ENCODE measurements at regions not wholly inside any gene's neighbourhood (a gene's known extent, or its start where the extent isn't known, plus 50 kb on each side); places are given as distances from the start of the nearest gene placed in this dataset.

GRCh38 chr5:120037451-120037850 lies 408.1 kb downstream of the FAM170A start:
- Mint-ChIP-seq H3K4me3 (ENCODE audit: low read depth, unreplicated experiment) (no peak overlapping the region), H3K27ac (ENCODE audit: unreplicated experiment) (no peak overlapping the region), H3K27me3 (ENCODE audit: unreplicated experiment) (no peaks in the 10 kb centered on the region), H3K4me1 (ENCODE audit: low read depth, unreplicated experiment) (no peaks in the 10 kb centered on the region), H3K9me3 (ENCODE audit: low read depth, unreplicated experiment) (peaks cover 5% of the 10 kb centered on the region), H3K36me3 (ENCODE audit: insufficient read depth, unreplicated experiment) (no peaks in the 10 kb centered on the region)
- TF ChIP-seq CTCF (IDR thresholded peaks at IDR 0.05; ENCODE audit: unreplicated experiment) = no peak
- intact Hi-C loops (cut with micrococcal nuclease; ENCODE audit: unreplicated experiment) = no loop called here
- DNase-seq = no peak
- BruUV-seq (replicated peaks) = no TSS peak
- CTCF ChIA-PET = no interaction called here

GRCh38 chr5:120039111-120039510 lies 409.8 kb downstream of the FAM170A start:
- intact Hi-C loops (cut with micrococcal nuclease; ENCODE audit: unreplicated experiment) = no loop called here

DNA sequence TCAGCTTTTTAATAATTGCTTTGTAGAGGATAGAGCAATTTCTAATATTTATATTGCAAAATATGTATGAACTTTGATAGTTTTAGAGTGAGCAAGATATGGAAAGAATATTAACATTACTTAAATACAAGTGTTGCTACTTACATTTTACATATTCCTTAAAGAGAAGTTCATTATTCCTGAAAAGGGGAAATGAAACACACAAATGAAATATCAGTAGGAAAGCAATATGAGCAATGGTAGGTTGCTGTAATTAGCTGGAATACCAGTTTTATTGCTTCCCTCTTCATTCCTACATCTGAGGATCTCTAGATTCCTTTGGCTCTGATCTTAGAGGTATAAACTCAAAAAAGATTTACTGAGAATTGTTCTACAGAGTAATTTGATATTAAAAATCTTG lies 414.1 kb downstream of the FAM170A start:
- no peaks in the 10 kb centered on the region for H3K4me1 Mint-ChIP-seq (ENCODE audit: low read depth, unreplicated experiment)
- no peaks in the 10 kb centered on the region for H3K36me3 Mint-ChIP-seq (ENCODE audit: insufficient read depth, unreplicated experiment)
- no TSS peak for BruUV-seq (replicated peaks)
- no peaks in the 10 kb centered on the region for H3K27me3 Mint-ChIP-seq (ENCODE audit: unreplicated experiment)
- H3K9me3 Mint-ChIP-seq (ENCODE audit: low read depth, unreplicated experiment) = no peaks in the 10 kb centered on the region
- intact Hi-C loops (cut with micrococcal nuclease; ENCODE audit: unreplicated experiment) = no loop called here
- no peak overlapping the region for H3K27ac Mint-ChIP-seq (ENCODE audit: unreplicated experiment)
- CTCF ChIA-PET = no interaction called here
- H3K4me3 Mint-ChIP-seq (ENCODE audit: low read depth, unreplicated experiment) = no peak overlapping the region
- no peak for DNase-seq
- TF ChIP-seq CTCF (IDR thresholded peaks at IDR 0.05; ENCODE audit: unreplicated experiment) = no peak

More at GRCh38 chr5:120039111-120039510, 409.8 kb downstream of the FAM170A start:
- CTCF ChIA-PET = no interaction called here
- Mint-ChIP-seq H3K27me3 (ENCODE audit: unreplicated experiment) (no peaks in the 10 kb centered on the region), H3K36me3 (ENCODE audit: insufficient read depth, unreplicated experiment) (no peaks in the 10 kb centered on the region), H3K27ac (ENCODE audit: unreplicated experiment) (no peak overlapping the region), H3K9me3 (ENCODE audit: low read depth, unreplicated experiment) (no peaks in the 10 kb centered on the region), H3K4me3 (ENCODE audit: low read depth, unreplicated experiment) (no peak overlapping the region), H3K4me1 (ENCODE audit: low read depth, unreplicated experiment) (no peaks in the 10 kb centered on the region)
- DNase-seq = no peak
- no TSS peak for BruUV-seq (replicated peaks)
- TF ChIP-seq CTCF (IDR thresholded peaks at IDR 0.05; ENCODE audit: unreplicated experiment) = no peak

GRCh38 chr5:120052916-120053828 lies 410.9 kb upstream of the PRR16 start:
- no peak for DNase-seq
- no peak overlapping the region for H3K27ac Mint-ChIP-seq (ENCODE audit: unreplicated experiment)
- H3K36me3 Mint-ChIP-seq (ENCODE audit: insufficient read depth, unreplicated experiment) = no peaks in the 10 kb centered on the region
- H3K27me3 Mint-ChIP-seq (ENCODE audit: unreplicated experiment) = no peaks in the 10 kb centered on the region
- CTCF ChIA-PET = no interaction called here
- no peaks in the 10 kb centered on the region for H3K4me1 Mint-ChIP-seq (ENCODE audit: low read depth, unreplicated experiment)
- no TSS peak for BruUV-seq (replicated peaks)
- no peak overlapping the region for H3K4me3 Mint-ChIP-seq (ENCODE audit: low read depth, unreplicated experiment)
- peaks cover 3% of the 10 kb centered on the region for H3K9me3 Mint-ChIP-seq (ENCODE audit: low read depth, unreplicated experiment)
- TF ChIP-seq CTCF (IDR thresholded peaks at IDR 0.05; ENCODE audit: unreplicated experiment) = no peak
- intact Hi-C loops (cut with micrococcal nuclease; ENCODE audit: unreplicated experiment) = no loop called here
